Erythroblast (primary cell): ENCODE measurements at regions not wholly inside any gene's neighbourhood (a gene's known extent, or its start where the extent isn't known, plus 50 kb on each side); places are given as distances from the start of the nearest gene placed in this dataset.
"Not testable (repeated sequence)": the region's sequence is repeated elsewhere in the genome, so short reads cannot be mapped to it uniquely, and the experiment has no call there.

ENCODE experiments used
- DNase-seq, 2 experiments: peaks; one replicate each; lab custom pipeline; 2025; lab: John Stamatoyannopoulos, UW
- GATA1 ChIP-seq: IDR thresholded peaks from 2 replicates; pipeline ENCODE4 v1.6.1; 2011; ENCODE audit warnings: low read depth, mild to moderate bottlenecking, control low read depth, low read length, moderate library complexity
- POLR2A ChIP-seq: IDR thresholded peaks from 2 replicates; pipeline ENCODE4 v1.6.1; 2011; ENCODE audit warnings: mild to moderate bottlenecking, low read length

- TF ChIP-seq POLR2A, result no peak
- no peak for TF ChIP-seq GATA1
- no peak for DNase-seq
Observed at GRCh38 chr6:133787859-133788505, 100.9 kb upstream of the TCF21 start.

- TF ChIP-seq POLR2A (no peak), GATA1 (no peak)
- no peak for DNase-seq
Observed at GRCh38 chr6:133788556-133788955, 100.4 kb upstream of the TCF21 start.

- DNase-seq, result not testable (repeated sequence)
Observed at GRCh38 chr6:133789449-133789848, 99.5 kb upstream of the TCF21 start.

DNA sequence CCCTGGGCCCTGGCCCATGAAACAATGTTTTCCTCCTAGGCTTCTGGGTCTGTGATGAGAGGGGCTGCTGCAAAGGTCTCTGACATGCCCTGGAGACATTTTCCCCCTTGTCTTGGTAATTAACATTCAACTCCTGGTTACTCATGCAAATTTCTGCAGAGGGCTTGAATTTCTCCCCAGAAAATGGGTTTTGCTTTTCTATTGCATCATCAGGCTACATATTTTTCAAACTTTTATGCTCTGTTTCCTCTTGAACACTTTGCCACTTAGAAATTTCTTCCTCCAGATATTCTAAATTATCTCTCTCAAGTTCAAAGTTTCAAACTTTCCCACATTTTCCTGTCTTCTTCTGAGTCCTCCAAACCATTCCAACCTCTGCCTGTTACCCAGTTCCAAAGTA lies 98.2 kb upstream of the TCF21 start:
- not testable (repeated sequence) for DNase-seq

- not testable (repeated sequence) for DNase-seq
Observed at GRCh38 chr6:133795051-133795450, 93.9 kb upstream of the TCF21 start.

DNA sequence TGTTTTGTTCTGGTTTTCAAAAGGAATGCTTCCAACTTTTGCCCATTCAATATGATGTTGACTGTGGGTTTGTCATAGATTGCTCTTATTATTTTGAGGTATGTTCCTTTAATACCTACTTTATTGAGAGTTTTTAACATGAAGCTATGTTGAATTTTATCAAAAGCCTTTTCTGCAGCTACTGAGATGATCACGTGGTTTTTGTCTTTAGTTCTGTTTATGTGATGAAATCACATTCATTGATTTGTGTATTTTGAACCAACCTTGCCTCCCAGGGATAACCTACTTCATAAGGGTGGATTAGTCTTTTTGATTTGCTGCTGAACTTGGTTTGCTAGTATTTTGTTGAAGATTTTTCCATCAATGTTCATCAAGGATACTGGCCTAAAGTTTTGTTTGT lies 92.7 kb upstream of the TCF21 start:
- no peak for DNase-seq
- TF ChIP-seq POLR2A, result no peak
- TF ChIP-seq GATA1, result no peak

- no peak for TF ChIP-seq POLR2A
- TF ChIP-seq GATA1, result no peak
Observed at GRCh38 chr6:133799043-133799442, 89.9 kb upstream of the TCF21 start.

DNA sequence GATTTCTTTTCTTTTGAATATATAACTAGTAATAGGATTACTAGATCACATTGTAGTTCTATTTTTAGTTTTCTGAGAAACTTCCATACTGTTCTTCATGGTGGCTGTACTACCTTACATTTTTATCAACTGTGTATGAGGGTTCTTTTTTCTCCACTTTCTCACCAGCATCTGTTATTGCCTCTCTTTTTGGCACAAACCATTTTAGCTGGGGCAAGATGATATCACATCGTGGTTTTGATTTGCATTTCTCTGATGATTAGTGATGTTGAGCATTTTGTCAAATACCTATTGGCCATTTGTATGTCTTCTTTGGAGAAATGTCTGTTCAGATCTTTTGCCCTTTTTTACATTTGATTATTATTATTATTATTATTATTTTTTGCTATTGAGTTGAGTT lies 86.1 kb upstream of the TCF21 start:
- TF ChIP-seq GATA1 (no peak), POLR2A (no peak)
- no peak for DNase-seq

More at GRCh38 chr6:133799043-133799442, 89.9 kb upstream of the TCF21 start:
- no peak for DNase-seq

GRCh38 chr6:133804265-133804664 lies 84.6 kb upstream of the TCF21 start:
- TF ChIP-seq POLR2A (no peak), GATA1 (no peak)
- DNase-seq, result no peak

GRCh38 chr6:133805876-133806275 lies 83.0 kb upstream of the TCF21 start:
- no peak for DNase-seq
- TF ChIP-seq POLR2A (no peak), GATA1 (no peak)

GRCh38 chr6:133806382-133807140 lies 82.4 kb upstream of the TCF21 start:
- DNase-seq, result no peak
- TF ChIP-seq GATA1, result no peak
- no peak for TF ChIP-seq POLR2A

DNA sequence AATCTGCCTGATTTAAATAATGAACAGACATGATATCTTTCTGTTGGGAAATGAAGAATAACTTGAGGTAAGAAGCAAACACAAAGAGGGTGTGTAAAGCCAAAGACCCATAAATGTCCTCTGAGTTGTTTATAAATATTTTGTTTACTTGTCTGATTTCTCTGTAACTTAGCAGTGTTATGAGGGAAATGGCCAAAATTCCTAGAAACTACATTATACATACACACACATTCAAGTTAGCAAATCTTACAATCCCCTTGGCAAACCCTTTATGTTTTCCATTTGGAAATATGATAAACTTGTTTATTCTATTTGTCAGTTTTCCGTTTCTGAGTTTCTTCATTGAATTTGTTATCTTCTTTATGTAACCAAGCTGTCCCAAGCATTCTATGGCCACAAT lies 81.4 kb upstream of the TCF21 start:
- TF ChIP-seq GATA1 (no peak), POLR2A (no peak)

DNA sequence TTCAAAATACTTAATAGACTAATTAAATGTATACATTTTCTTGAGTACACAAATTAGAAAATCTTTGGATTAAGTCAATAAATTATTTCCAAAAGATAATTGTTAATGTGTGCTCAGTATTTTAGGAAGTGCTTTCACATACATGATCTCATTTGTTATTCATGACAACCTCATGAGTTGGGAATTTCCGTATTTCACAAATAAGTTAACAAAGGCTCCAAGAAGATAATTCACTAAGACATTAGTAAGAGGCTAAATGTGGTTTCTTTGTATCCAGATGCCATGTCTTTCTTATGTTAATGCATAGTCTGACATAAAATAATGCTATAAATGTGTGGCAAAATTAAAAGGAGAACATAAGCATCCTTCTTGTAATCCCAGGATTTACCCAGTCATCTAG lies 79.5 kb upstream of the TCF21 start:
- no peak for TF ChIP-seq GATA1
- no peak for TF ChIP-seq POLR2A
- DNase-seq, result no peak

More for the DNA sequence above, 81.4 kb upstream of the TCF21 start:
- no peak for DNase-seq

- TF ChIP-seq POLR2A (no peak), GATA1 (no peak)
- DNase-seq, result no peak
Observed at GRCh38 chr6:133811557-133811956, 77.4 kb upstream of the TCF21 start.

GRCh38 chr6:133812446-133812845 lies 76.5 kb upstream of the TCF21 start:
- DNase-seq, result not testable (repeated sequence)
